Keratinocyte (primary cell): ENCODE measurements at regions not wholly inside any gene's neighbourhood (a gene's known extent, or its start where the extent isn't known, plus 50 kb on each side); places are given as distances from the start of the nearest gene placed in this dataset.

Source experiments
- DNase-seq: peaks from one replicate; pipeline ENCODE4 v3.0.0-alpha.2; 2011; ENCODE audit warnings: low read depth, missing footprints, low spot score
- FAIRE-seq: peaks from 2 replicates; lab custom pipeline; 2011; peaks lifted over from hg19 to GRCh38; lab: Jason Lieb, UNC
- H2AFZ ChIP-seq: 2 replicates; pipeline ENCODE4 v1.6.0; 2012; ENCODE audit warnings: low read length, control low read depth, inconsistent platforms; ENCODE audit not compliant: control insufficient read depth
- H3K27ac ChIP-seq: 2 replicates; pipeline ENCODE4 v1.5.1; 2011; ENCODE audit warnings: low read length; ENCODE audit not compliant: control insufficient read depth, insufficient read depth
- H3K27me3 ChIP-seq: 3 replicates; pipeline ENCODE4 v1.6.0; 2011; ENCODE audit warnings: low read length; ENCODE audit not compliant: control insufficient read depth, insufficient read depth; ENCODE audit errors: extremely low read depth
- H3K36me3 ChIP-seq, 2 experiments: 2 replicates in 1 of 2; 3 replicates in 1 of 2; pipeline ENCODE4 v1.5.1; 2011; ENCODE audit warnings: low read length in 2 of 2, mild to moderate bottlenecking in 1 of 2; ENCODE audit not compliant: control insufficient read depth in 2 of 2, insufficient read depth in 2 of 2; ENCODE audit errors: extremely low read depth in 1 of 2
- H3K4me1 ChIP-seq: 3 replicates; pipeline ENCODE4 v1.5.1; 2011; ENCODE audit warnings: low read length; ENCODE audit not compliant: control insufficient read depth, insufficient read depth; ENCODE audit errors: extremely low read depth
- H3K4me2 ChIP-seq: 3 replicates; pipeline ENCODE4 v1.6.0; 2011; ENCODE audit warnings: low read depth, low read length; ENCODE audit not compliant: control insufficient read depth, insufficient read depth; ENCODE audit errors: extremely low read depth
- H3K4me3 ChIP-seq, 3 experiments: fragments of 200-600 bp in 1 of 3; sonication (generic) in 1 of 3; 2 replicates in 2 of 3; 3 replicates in 1 of 3; pipeline ENCODE4 v1.5.1; 2011 to 2016; ENCODE audit warnings: low read length in 3 of 3, mild to moderate bottlenecking in 3 of 3, control low read depth in 2 of 3, inconsistent platforms in 1 of 3, low read depth in 1 of 3, mixed read lengths in 1 of 3, mixed run types in 1 of 3, moderate library complexity in 1 of 3; ENCODE audit not compliant: control insufficient read depth in 2 of 3, insufficient read depth in 2 of 3; ENCODE audit errors: extremely low read depth in 1 of 3
- H3K79me2 ChIP-seq: 2 replicates; pipeline ENCODE4 v1.6.0; 2012; ENCODE audit warnings: low read length; ENCODE audit not compliant: control insufficient read depth, insufficient read depth
- H3K9ac ChIP-seq: 3 replicates; pipeline ENCODE4 v1.6.0; 2011; ENCODE audit warnings: low read length; ENCODE audit not compliant: control insufficient read depth, insufficient read depth; ENCODE audit errors: extremely low read depth
- H3K9me1 ChIP-seq: 3 replicates; pipeline ENCODE4 v1.6.0; 2011; ENCODE audit warnings: low read length; ENCODE audit not compliant: control insufficient read depth, insufficient read depth; ENCODE audit errors: extremely low read depth
- H3K9me3 ChIP-seq: 2 replicates; pipeline ENCODE4 v1.5.1; 2012; ENCODE audit warnings: low read depth, low read length; ENCODE audit not compliant: control insufficient read depth
- H4K20me1 ChIP-seq: 3 replicates; pipeline ENCODE4 v1.6.0; 2011; ENCODE audit warnings: low read length; ENCODE audit not compliant: control insufficient read depth, insufficient read depth; ENCODE audit errors: extremely low read depth
- CTCF ChIP-seq, 3 experiments: IDR thresholded peaks in 1 of 3; conservative IDR thresholded peaks in 1 of 3; optimal IDR thresholded peaks in 1 of 3; 2 replicates in 2 of 3; 3 replicates in 1 of 3; pipeline versions ENCODE3 to v1.5.1; 2011; ENCODE audit warnings: low read length in 3 of 3, mild to moderate bottlenecking in 3 of 3, moderate library complexity in 2 of 3, control low read depth in 1 of 3, inconsistent platforms in 1 of 3; ENCODE audit not compliant: insufficient read depth in 2 of 3; ENCODE audit errors: extremely low read depth in 1 of 3
- EZH2 ChIP-seq: IDR thresholded peaks from one replicate; pipeline ENCODE4 v1.6.1; 2012; ENCODE audit warnings: inconsistent platforms, mild to moderate bottlenecking, low read length, moderate library complexity
- dilution Hi-C: fragments of 300-500 bp; cut with MboI; formaldehyde crosslinking; loops from one replicate; pipeline ENCODE4 v1.7.0; 2020; ENCODE audit warnings: low sequenced_read_pairs; ENCODE audit not compliant: extremely low pct_ligation_motif_present

- dilution Hi-C loops = no loop called here
- Histone ChIP-seq H3K36me3 (no peaks in the 10 kb centered on the region), H3K9me3 (no peaks in the 10 kb centered on the region), H3K27me3 (peaks cover 34% of the 10 kb centered on the region), H3K4me3 (no peak overlapping the region), H4K20me1 (no peaks in the 10 kb centered on the region), H2AFZ (no peak overlapping the region), H3K27ac (no peak overlapping the region), H3K9ac (no peak overlapping the region), H3K4me1 (no peaks in the 10 kb centered on the region), H3K79me2 (no peaks in the 10 kb centered on the region), H3K9me1 (no peaks in the 10 kb centered on the region), H3K4me2 (no peak overlapping the region)
- TF ChIP-seq CTCF (optimal IDR thresholded peaks at IDR 0.05 in 1 of 3, IDR thresholded peaks at IDR 0.05 in 1 of 3, conservative IDR thresholded peaks at IDR 0.05 in 1 of 3; ENCODE audit: extremely low read depth in 1 of 3, insufficient read depth in 2 of 3, low read length in 3 of 3) = no peak
- no peak for TF ChIP-seq EZH2
- no peak for FAIRE-seq
- no peak for DNase-seq
Measured at GRCh38 chr15:70156671-70157271, 59.1 kb upstream of the TLE3 start.

DNA sequence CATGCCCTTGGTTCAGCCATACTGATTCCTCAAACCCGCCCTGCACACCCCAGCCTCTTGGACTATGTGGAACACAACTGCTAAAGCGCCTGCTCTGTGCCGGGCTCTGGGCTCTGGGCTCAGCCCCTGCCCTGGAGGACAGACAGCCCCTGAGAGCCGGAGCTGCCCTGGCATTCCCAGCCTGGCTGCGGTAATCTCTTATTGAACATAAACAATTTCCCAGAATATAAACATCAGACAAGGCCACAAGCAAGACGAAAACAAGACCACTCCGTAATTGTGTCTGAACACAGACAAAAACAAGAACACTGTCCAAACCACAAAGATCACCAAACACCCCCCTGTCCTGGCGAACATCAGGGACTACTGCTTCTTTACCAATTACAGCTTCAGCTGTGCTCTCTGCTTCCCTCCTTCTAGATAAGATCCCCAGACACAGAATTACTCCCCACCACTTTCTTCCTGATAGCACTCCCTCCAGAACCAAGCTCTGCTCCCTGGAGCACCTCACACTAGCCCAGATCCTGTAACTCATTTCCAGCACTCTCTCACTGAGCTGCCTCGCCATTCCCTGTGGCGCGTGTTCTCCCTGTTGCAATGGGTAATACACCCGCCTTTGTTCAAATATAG lies 57.1 kb upstream of the TLE3 start:
- Histone ChIP-seq H3K9me3 (no peaks in the 10 kb centered on the region), H3K79me2 (no peaks in the 10 kb centered on the region), H3K27me3 (peaks cover 22% of the 10 kb centered on the region), H3K4me2 (no peak overlapping the region), H3K9ac (no peak overlapping the region), H3K9me1 (no peaks in the 10 kb centered on the region), H3K27ac (no peak overlapping the region), H4K20me1 (no peaks in the 10 kb centered on the region), H3K4me3 (no peak overlapping the region), H2AFZ (no peak overlapping the region), H3K36me3 (no peaks in the 10 kb centered on the region), H3K4me1 (no peaks in the 10 kb centered on the region)
- FAIRE-seq (no peak), DNase-seq (no peak)
- TF ChIP-seq EZH2 (no peak), CTCF (optimal IDR thresholded peaks at IDR 0.05 in 1 of 3, IDR thresholded peaks at IDR 0.05 in 1 of 3, conservative IDR thresholded peaks at IDR 0.05 in 1 of 3; ENCODE audit: extremely low read depth in 1 of 3, insufficient read depth in 2 of 3, low read length in 3 of 3) (no peak)
- dilution Hi-C loops = no loop called here
